ENCODE measurements at regions not wholly inside any gene's neighbourhood (a gene's known extent, or its start where the extent isn't known, plus 50 kb on each side); places are given as distances from the start of the nearest gene placed in this dataset.
A peak's percentile ranks its signal among the peaks of the same experiment; 100 is the strongest.

DNA sequence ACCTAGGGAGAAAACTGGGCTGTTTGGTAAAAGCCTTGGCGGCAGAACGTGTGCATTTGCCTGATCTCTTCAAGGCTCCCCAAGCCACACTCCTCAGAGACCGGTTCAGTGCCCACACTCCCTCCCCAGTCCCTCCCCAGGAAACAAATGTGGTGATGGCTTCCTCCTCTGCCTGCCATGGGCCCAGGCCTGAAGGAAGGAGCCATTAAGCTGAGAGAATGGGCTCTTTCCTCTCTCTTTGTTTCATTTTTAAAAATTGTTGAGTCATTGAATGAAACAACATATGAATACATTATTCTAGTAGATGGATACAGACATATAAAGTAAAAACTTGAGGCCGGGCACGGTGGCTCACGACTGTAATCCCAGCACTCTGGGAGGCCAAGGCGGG is 50.6 kb upstream of the YWHAQ start:
- no peak for DNase-seq (ENCODE audit: low read depth in 1 of 2, low spot score in 1 of 2)

DNA sequence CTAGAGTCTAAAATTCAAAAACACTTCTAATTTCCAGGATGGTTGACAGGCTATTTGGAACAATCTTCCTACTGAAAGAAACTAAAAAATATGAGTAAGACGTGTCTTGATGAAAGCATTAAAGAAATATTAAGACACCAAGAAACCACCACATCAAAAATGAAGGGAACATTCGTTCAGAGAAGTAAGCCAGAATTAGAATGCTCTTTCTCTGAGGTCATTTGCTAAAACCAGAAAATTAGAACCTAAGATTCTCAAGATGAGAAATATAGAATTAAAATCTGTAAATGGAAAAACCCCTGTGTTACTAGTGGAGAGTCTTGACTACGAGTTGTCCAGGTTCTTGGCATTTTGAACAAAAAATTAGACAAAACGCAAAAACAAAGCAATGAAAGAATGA is 54.8 kb upstream of the YWHAQ start:
- DNase-seq (ENCODE audit: low read depth in 1 of 2, low spot score in 1 of 2): no peak

DNA sequence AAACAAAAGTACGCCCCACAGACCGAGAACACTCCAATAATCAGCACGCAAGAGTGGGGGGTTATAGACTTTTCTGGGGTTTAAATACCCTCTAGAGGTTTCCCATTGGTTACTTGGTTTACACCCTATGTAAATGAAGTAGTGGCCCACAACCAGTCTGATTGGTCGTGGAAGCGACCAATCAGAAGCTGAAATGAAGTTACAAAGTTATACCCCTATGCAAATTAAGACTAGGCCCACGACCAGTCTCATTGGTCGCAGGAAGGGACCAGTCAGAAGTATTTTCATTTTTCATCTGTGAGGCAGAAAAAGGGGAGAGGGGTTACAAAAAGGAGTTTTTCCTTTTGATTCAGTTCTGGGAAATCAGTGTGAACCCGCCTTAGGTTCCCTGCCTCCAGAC is 55.3 kb upstream of the YWHAQ start:
- no peak for DNase-seq (ENCODE audit: low read depth in 1 of 2, low spot score in 1 of 2)

DNA sequence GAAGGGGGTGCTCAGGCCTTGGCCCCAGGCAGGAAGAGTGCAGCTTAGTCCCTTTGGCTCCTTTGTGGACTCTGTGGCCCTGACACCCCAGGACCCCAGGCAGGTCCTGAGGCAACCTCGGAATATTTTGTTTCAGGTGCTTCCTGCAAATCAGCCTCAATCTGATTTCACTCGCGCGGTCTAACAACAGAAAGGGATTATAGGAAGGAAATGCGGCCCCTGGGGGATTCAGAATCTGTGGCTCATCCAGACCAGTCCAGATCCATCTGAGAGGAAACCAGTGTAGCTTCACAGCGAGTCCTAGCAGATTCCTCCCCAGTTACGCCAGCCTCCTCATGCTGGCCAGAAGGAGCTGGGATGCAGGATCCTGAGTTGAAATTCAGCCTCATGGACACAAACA is 59.5 kb upstream of the YWHAQ start:
- DNase-seq (ENCODE audit: low read depth in 1 of 2, low spot score in 1 of 2): no peak

DNA sequence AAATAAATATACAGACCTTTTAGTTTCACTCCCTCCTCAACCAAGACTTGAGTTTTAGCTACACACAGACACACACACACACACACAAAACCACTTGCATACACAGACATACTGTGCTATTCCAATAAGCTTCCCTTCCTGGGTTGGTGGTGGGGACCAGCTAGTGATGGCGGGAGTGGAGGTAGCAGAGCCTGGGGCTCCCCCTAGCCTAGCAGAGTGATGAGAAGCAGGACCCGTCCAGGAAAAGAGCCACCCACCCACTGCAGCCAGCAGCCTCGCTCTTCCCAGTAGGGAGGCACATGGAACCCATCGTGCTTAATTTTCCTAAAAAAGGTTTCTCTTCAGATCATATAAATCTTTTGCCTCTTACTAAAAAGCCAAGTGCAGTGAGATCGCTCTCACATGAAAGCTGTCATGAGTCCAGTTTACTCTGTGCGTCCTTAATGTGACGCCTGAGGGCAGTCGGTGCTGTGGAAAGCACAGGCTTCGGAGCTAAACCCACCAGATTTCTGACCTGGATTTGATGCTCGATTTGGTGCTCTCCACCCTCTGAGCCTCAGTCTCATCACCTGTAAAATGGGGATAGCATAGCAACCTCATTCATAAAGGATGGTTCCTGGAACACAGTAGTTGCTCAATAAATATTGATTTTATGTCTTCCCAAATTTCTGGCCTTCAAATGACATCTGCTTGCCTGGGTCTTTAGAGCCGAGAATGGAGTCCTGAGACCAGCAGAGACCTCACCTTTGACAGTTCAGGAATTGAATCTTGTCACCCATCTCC is 60.1 kb upstream of the YWHAQ start:
- no peak for DNase-seq (ENCODE audit: low read depth in 1 of 2, low spot score in 1 of 2)

DNA sequence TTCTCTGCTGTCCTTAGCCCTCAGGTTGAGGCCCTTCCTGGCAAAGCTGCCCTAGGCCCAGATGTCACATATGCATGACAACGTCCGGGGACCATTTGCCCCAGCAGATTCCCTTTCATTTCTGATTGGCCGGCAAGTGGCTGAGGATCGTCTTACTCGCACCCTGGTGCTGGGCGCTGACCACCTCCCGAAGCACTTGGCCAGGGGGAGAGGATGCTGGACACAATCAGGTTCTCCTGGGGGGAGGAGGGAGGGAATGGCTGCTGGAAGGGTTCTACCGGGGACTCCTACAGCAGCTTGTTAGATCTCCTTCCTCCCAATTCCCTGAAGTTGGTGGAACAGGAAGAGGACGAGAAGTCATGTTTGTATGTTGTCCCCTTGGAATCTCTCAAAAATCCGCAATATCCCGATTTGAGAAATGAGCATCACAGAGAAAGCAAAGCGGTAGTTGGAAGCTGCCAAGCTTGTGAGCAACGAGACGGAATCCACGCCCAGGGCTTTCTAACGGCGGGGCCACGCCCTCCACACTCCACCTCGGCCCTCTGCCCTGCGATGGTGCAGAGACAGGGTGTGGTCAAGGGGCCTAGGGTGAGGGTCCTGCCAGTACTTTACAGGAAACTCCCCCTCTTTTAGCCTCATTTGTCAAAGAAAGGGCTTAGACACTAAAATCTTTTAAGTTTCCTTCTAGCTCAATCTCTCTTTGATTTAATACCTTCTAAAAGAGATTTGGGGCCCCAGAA is 61.8 kb upstream of the YWHAQ start:
- no peak for DNase-seq (ENCODE audit: low read depth in 1 of 2, low spot score in 1 of 2)

DNA sequence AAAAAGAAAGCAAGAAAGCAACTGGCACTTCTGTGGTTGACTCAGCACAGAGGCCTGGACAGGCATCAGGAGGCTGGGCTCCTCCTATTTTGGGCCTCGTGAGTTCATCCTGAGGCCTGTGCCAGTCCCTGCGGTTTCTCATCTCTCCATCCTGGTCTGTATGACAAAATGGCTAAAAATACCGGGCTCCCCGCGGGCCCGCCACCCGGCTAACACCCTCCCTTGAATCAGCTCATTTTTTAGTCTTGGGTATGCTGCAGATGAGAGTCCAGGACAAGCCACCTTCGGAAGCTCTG is 62.3 kb upstream of the YWHAQ start:
- DNase-seq (ENCODE audit: low read depth in 1 of 2, low spot score in 1 of 2): no peak

DNA sequence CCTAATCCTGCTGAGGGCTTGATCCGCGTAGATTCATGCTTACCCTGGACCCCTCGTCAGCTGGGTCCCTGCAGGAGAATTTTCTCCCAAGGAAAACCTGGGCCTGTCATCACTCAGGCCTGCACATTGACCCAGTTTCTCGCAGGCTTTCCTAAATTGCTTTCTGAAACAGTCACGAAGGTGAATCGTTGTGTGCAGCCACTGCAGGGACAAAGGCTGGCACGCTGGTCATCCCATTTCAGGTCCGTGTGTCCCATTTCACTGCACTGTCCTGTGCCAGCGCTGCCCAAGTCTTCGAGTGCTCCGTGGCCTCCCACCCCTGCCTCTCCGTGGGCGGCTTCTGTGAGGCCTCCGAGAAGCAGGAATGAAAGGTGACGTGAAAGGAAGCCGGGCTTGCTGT is 62.8 kb upstream of the YWHAQ start:
- DNase-seq (ENCODE audit: low read depth in 1 of 2, low spot score in 1 of 2): no peak

DNA sequence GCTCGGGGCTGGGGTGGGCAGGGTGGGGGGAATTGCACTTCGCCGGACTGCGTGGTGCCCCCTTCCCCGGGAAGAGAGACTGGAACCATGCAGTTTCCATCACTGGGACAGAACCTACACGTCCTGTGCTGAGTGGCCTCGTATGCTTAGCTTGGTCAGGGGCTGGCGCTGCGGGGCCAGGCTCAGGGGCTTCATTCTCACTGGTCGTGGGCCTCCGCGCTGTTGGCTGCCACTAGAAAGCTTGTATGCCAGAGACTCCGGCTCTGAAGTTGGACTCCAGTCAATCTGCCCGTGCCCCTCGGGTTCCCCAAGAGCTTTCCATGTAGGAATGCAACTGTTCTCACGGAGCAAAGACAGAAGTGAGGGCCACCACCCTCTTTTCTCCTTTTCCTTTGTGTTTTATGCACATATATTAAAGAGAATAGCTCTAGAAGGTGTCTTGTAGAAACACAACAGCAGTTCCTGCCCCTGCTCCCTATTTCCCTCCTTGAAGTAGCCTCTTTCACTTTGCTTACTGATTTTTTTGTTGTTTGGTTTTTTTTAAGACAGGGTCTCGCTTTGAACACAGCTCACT is 64.0 kb upstream of the YWHAQ start:
- DNase-seq (ENCODE audit: low read depth in 1 of 2, low spot score in 1 of 2): no peak

DNA sequence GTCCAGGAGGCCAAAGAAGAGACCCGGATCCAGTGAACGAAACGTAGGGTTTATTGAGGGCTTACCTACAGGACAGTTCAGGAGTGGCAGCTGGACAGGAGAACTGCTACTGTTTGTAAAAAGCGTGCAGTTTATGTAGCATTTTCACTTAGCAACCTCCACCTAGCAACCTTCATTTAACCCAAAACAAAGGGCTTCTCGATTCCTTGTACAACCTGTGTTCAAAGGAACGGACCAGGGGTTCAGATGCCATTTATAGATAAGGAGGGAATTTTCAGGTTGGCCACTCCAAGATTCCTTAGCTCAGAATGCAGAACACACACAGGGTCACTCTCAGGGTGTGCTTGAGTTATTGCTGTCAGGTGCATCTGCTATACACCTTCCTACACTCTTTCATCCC is 65.1 kb upstream of the YWHAQ start:
- DNase-seq (ENCODE audit: low read depth in 1 of 2, low spot score in 1 of 2): no peak

DNA sequence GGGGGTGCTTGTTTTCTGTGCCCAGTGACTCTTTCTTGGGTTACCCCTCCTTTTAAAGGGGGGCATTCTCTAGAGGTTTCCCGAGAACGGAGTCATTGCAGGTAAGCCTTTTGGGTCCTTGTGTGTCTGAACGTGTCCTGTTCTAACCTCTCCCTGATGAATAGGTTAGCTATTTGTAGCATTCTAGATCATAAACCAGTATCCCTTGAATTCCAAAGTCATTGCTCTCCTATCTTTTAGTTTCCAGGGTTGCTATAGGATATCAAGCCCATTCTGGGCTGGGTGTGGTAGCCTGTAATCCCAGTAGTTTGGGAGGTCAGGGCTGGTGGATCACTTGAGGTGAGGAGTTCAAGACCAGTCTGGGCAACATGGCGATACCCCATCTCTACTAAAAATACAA is 65.9 kb upstream of the YWHAQ start:
- no peak for DNase-seq (ENCODE audit: low read depth in 1 of 2, low spot score in 1 of 2)

DNA sequence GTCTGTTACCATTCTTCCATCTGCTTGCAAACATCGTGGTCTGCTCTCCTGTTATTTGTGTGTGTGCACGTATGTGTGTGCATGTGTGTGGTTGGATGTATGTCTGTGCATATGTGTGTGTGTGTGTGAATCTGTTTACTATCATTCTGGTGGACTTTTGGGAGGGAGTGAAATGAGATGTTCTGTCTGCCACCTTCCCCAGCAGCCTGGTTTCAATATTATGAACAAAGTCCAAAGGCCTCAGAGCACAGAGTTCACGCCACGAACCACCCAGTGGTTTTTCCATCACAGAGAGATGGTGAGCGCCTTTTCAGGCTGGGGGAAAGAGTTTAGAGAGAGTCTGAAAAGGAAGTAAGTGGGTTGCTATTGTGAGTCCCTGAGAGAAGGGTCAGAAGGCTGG is 67.1 kb upstream of the YWHAQ start:
- no peak for DNase-seq (ENCODE audit: low read depth in 1 of 2, low spot score in 1 of 2)

DNA sequence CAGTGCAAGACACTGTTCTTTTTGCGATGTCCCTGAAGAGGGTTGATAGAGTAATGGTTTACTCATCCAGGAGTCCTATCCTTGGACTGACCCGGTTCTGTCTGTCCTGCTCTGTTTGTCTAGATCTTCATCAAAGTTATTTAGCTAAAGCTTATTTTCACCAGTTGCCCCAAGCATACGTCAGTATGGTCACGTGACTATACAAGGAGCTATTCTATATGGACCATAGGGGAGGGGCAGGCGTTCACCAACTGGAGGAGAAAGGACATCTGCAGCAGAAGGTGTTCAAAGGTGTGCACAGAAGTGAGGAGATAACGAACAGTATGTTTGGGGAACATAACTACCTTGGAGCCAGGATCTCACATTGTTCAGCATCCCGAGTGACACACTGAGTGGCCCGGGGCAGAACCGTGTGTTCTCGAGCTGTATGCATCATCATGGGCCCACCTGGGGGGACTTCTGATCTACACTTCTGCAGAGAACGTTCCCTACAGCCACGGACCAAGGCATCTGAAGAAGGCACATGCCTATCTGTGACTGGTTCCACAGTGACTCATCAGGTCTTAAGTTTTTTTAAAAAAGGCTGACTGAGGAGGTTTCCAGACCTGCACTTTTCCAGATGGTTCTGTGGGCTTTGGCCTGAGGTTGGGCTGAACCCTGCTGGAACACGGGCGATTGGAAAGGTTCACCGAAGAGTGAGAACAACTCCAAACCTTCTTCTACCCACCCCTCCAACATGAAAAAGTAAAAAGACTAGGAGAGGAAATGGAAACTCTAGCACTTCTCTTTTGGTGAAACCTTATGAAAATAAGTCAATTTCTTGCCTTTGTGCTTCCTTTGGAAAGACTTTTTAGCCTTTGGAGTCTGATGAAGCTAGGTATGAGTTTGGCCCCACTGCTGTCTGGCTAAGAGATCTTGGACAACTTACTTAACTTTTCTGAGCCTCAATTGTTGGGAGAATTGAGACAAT is 68.6 kb upstream of the YWHAQ start:
- no peak for DNase-seq (ENCODE audit: low read depth in 1 of 2, low spot score in 1 of 2)

DNA sequence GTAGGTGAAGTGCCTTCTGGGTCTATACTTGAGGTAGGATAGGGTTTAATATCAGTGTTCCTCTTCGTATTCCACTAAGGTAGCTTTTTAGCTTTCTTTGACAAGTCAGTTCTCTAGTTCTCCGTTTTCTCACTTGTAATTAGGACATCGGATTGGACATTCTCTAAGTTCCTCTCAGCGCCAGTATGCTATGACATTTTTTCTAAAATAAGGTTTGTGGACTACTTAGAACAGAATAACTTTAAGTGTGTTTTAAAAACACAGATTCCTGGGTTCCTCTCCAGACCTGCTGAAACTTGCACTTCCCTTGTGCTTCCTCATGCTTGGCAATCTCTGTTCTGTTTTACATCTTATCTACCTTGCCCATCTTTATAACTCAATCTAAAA is 69.3 kb upstream of the YWHAQ start:
- DNase-seq (ENCODE audit: low read depth in 1 of 2, low spot score in 1 of 2): no peak

DNA sequence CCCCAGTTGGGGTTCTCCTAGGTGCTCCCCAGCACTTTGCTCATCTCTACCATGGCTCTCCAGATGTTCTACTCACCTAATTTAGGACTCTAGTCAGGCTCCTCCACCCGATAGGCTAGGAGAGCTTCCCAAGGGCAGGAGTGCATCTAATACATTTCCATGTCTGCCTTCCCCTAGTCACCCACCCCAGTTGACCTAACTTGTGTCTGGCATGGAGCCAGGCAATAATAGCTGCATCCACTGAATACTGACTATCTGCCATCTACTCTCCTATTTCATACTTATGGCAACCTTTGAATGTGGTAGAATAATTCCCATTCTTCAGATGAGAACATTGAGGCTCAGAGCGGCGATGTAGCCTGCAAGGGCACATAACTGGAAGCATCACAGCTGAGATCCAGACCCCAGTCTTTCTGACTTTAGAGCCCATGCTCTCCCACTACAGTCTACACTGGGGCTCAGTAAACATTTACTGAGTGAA is 71.8 kb upstream of the YWHAQ start:
- DNase-seq (ENCODE audit: low read depth in 1 of 2, low spot score in 1 of 2): no peak

DNA sequence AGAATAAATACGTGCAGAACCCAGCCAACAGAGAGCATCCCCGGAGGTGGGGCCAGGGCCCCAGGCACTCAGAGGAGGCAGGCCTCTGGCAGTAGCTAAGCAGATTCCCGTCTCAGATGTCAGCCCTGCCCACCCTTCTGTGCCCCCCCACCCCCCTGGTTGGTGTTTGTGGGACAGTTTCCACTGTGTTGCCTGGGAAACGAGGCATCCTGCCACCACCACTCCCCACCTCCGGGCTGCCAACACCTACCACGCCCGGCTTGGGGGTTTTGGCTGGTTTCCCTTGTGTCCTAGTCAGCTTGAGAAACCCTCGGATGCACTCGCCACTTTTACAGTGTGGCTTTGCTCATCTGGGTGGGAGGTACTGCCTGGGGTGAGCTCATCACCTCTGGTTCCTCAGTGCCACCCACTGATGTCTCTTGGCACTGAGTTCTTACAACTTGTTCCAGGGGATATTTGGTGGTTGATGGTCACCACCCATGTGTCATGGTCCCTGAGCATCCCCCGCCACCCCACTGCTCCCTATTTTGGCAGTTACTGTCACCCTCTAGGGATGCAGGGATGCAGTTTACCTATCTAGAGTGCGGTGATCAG is 72.4 kb upstream of the YWHAQ start:
- DNase-seq (ENCODE audit: low read depth in 1 of 2, low spot score in 1 of 2): peak; percentile 43 to 71

DNA sequence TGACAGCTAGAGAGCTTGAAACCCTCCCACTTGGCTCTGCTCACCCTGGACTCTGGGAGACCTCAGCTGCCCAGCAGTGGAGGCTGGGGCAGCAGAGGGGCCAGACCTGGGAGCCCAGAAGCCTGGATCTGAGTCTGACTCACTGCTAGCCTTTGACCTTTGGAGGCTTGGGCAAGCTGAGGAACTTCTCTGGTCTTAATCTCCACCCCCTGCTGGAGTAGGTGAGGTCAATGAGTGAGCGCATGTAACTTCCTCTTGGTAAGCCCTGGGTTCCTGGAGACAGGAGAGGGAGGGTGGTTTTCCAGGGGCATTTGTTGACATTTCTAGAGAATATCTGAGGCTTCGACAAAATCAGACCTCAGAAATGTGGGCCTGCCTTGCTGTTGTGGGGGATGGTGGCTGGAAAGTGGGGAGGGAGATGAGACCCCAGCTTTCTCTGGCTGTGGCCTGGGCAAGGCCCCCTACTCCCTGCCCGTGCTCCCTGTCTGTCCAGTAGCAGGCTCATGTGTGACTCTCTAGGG is 73.0 kb upstream of the YWHAQ start:
- DNase-seq (ENCODE audit: low read depth in 1 of 2, low spot score in 1 of 2): no peak

DNA sequence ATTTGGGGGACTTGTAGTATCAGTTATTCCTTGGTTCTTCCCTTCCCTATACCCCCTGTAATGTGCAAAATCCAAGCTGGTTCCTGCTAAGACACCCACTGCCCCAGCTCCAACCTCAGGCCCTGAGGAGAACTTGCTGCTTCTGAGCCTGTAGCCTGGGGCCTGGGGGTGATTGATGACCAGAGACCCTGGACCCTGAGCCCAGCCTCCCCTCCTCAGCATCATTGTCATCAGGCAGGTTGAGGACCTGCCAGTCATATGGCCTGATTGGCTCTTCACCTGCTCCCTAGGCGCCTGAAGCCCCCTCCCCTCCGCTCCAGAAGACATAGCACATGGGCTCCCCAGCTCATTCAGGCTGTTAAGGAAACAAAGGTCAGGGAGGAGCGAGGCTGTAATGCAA is 73.8 kb upstream of the YWHAQ start:
- DNase-seq (ENCODE audit: low read depth in 1 of 2, low spot score in 1 of 2): no peak

DNA sequence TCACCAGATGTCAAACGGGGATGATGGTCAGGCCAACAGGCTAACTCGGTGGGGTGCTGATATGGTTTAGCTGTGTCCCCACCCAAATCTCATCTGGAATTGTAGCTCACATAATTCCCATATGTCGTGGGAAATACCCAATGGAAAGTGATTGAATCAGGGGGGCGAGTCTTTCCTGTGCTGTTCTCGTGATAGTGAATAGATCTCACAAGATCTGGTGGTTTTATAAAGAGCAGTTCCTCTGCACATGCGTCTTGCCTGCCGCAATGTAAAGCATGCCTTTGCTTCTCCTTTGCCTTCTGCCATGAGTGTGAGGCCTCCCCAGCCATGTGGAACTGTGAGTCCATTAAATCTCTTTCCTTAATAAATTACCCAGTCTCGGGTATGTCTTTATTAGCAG is 74.4 kb upstream of the YWHAQ start:
- DNase-seq (ENCODE audit: low read depth in 1 of 2, low spot score in 1 of 2): no peak

DNA sequence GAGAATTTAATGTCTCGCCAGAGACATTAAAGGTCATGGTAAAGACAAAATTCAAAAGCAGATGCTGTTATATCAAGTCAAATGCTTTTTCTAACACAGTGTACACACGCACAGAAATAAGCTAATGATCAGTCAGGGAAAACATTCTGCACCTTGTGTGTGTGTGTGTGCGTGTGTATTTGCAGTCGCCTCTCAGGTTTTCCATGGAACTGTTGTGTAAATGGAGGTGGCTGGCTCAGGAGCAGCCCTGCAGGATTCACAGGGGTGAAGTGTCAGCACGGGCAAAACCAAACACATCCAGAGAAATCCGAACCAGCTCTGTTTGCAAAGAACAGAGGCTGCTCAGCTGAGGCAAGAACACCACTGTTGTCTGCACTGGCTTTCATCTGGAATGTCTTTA is 76.2 kb upstream of the YWHAQ start:
- DNase-seq (ENCODE audit: low read depth in 1 of 2, low spot score in 1 of 2): no peak

DNA sequence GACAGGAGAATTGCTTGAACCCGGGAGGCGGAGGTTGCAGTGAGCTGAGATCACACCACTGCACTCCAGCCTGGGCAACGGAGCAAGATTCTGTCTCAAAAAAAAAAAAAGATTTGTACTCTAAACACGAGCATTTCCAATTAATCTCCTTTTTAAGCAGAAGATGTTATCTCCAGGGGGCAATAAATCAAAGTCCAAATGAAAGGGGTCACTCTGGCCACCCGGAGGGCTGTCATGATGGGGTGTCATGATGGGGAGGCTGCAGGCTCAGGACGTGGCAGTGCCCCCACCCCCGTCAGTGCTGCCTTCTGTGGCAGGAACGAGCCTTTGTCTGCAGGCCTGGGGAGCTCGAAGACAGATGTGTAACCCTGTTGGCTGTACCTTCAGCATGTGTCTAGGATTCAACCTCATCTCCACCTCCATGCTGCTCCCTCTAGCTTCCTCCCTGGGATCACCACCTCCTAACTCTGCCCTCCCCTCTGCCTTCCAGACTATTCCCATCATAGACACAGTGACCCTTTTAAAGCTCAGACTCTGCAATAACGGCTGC is 76.9 kb upstream of the YWHAQ start:
- DNase-seq (ENCODE audit: low read depth in 1 of 2, low spot score in 1 of 2): no peak
